H9 (cell line): ENCODE measurements at regions not wholly inside any gene's neighbourhood (a gene's known extent, or its start where the extent isn't known, plus 50 kb on each side); places are given as distances from the start of the nearest gene placed in this dataset.

Experiments used
- DNase-seq: peaks from one replicate; pipeline ENCODE4 v3.0.0-alpha.2; 2017
- H2AFZ ChIP-seq: one replicate; pipeline ENCODE4 v1.6.1; 2013; ENCODE audit warnings: mild to moderate bottlenecking, low read length, control low read depth, moderate library complexity
- H2AK5ac ChIP-seq: 2 replicates; pipeline ENCODE4 v1.6.1; 2013; ENCODE audit warnings: low read length, control low read depth, mixed read lengths; ENCODE audit not compliant: insufficient read length
- H2BK120ac ChIP-seq: one replicate; pipeline ENCODE4 v1.6.1; 2013; ENCODE audit warnings: low read depth, mild to moderate bottlenecking, low read length, control low read depth, inconsistent platforms; ENCODE audit not compliant: poor library complexity, severe bottlenecking
- H2BK12ac ChIP-seq: 2 replicates; pipeline ENCODE4 v1.6.1; 2013; ENCODE audit warnings: low read length, control low read depth, mixed read lengths, low read depth; ENCODE audit not compliant: insufficient read length
- H2BK15ac ChIP-seq: 2 replicates; pipeline ENCODE4 v1.6.1; 2013; ENCODE audit warnings: low read depth, low read length, control low read depth
- H2BK20ac ChIP-seq: one replicate; pipeline ENCODE4 v1.6.1; 2013; ENCODE audit warnings: low read depth, mild to moderate bottlenecking, low read length, control low read depth, inconsistent platforms; ENCODE audit not compliant: poor library complexity, severe bottlenecking
- H2BK5ac ChIP-seq: 2 replicates; pipeline ENCODE4 v1.6.1; 2013; ENCODE audit warnings: low read length, control low read depth, mixed read lengths; ENCODE audit not compliant: insufficient read length
- H3K14ac ChIP-seq: 2 replicates; pipeline ENCODE4 v1.6.1; 2013; ENCODE audit warnings: low read length, control low read depth; ENCODE audit not compliant: insufficient read depth
- H3K18ac ChIP-seq: 2 replicates; pipeline ENCODE4 v1.6.1; 2013; ENCODE audit warnings: low read depth, mild to moderate bottlenecking, mixed read lengths, low read length, control low read depth; ENCODE audit not compliant: insufficient read length
- H3K23ac ChIP-seq: 2 replicates; pipeline ENCODE4 v1.6.1; 2013; ENCODE audit warnings: low read length, control low read depth, mixed read lengths, low read depth; ENCODE audit not compliant: insufficient read length
- H3K23me2 ChIP-seq: 2 replicates; pipeline ENCODE4 v1.6.1; 2013; ENCODE audit warnings: low read depth, mild to moderate bottlenecking, mixed read lengths, low read length, control low read depth; ENCODE audit not compliant: insufficient read length, poor library complexity, severe bottlenecking
- H3K27ac ChIP-seq: 2 replicates; pipeline ENCODE4 v1.5.1; 2013; ENCODE audit warnings: low read length, control low read depth, mixed read lengths, low read depth; ENCODE audit not compliant: insufficient read length
- H3K27me3 ChIP-seq: 2 replicates; pipeline ENCODE4 v1.6.1; 2013; ENCODE audit warnings: low read length, control low read depth, inconsistent platforms; ENCODE audit not compliant: insufficient read depth
- H3K4ac ChIP-seq: 2 replicates; pipeline ENCODE4 v1.6.1; 2013; ENCODE audit warnings: low read depth, mild to moderate bottlenecking, control low read depth, inconsistent platforms, low read length, moderate library complexity
- H3K4me1 ChIP-seq: 2 replicates; pipeline ENCODE4 v1.6.1; 2013; ENCODE audit warnings: low read length, control low read depth, inconsistent platforms; ENCODE audit not compliant: insufficient read depth
- H3K4me2 ChIP-seq: 2 replicates; pipeline ENCODE4 v1.6.1; 2013; ENCODE audit warnings: low read length, control low read depth, mixed read lengths; ENCODE audit not compliant: insufficient read length, insufficient read depth
- H3K56ac ChIP-seq: 2 replicates; pipeline ENCODE4 v1.6.1; 2013; ENCODE audit warnings: low read depth, mild to moderate bottlenecking, mixed read lengths, low read length, control low read depth; ENCODE audit not compliant: insufficient read length
- H3K79me1 ChIP-seq: 2 replicates; pipeline ENCODE4 v1.6.1; 2013; ENCODE audit warnings: low read depth, mild to moderate bottlenecking, moderate library complexity, low read length, control low read depth, inconsistent platforms; ENCODE audit not compliant: insufficient read depth, poor library complexity, severe bottlenecking
- H3K79me2 ChIP-seq: 2 replicates; pipeline ENCODE4 v1.6.1; 2013; ENCODE audit warnings: low read length, control low read depth, inconsistent platforms; ENCODE audit not compliant: insufficient read depth
- H3K9ac ChIP-seq: 2 replicates; pipeline ENCODE4 v1.6.1; 2013; ENCODE audit warnings: low read length, control low read depth, mixed read lengths; ENCODE audit not compliant: insufficient read length; ENCODE audit errors: extremely low read depth
- H3K9me3 ChIP-seq: one replicate; pipeline ENCODE4 v1.6.1; 2013; ENCODE audit warnings: low read depth, low read length, inconsistent platforms; ENCODE audit not compliant: control insufficient read depth
- H3T11ph ChIP-seq: one replicate; pipeline ENCODE4 v1.6.1; 2013; ENCODE audit warnings: mild to moderate bottlenecking, low read length, control low read depth, inconsistent platforms
- H4K20me1 ChIP-seq: one replicate; pipeline ENCODE4 v1.6.1; 2013; ENCODE audit not compliant: control insufficient read depth, insufficient read length, insufficient read depth
- H4K5ac ChIP-seq: 2 replicates; pipeline ENCODE4 v1.6.1; 2013; ENCODE audit warnings: low read depth, mild to moderate bottlenecking, mixed read lengths, low read length, control low read depth; ENCODE audit not compliant: insufficient read length
- H4K8ac ChIP-seq: replicated peaks from 2 replicates; pipeline ENCODE4 v1.6.1; 2013; ENCODE audit warnings: low read length, control low read depth, mixed read lengths, low read depth; ENCODE audit not compliant: insufficient read length
- H4K91ac ChIP-seq: 2 replicates; pipeline ENCODE4 v1.6.1; 2013; ENCODE audit warnings: low read depth, mild to moderate bottlenecking, moderate library complexity, mixed read lengths, low read length, control low read depth; ENCODE audit not compliant: insufficient read length
- H3K27ac Mint-ChIP-seq, 3 experiments: 2 replicates in 2 of 3; 3 replicates in 1 of 3; pipeline ENCODE4 v1.8.0; 2020 to 2021; ENCODE audit warnings: mixed read lengths in 3 of 3, mild to moderate bottlenecking in 1 of 3, moderate library complexity in 1 of 3
- H3K27me3 Mint-ChIP-seq: 2 replicates; pipeline ENCODE4 v1.8.0; 2021; ENCODE audit warnings: low read depth, mild to moderate bottlenecking, moderate library complexity, mixed read lengths
- H3K36me3 Mint-ChIP-seq, 3 experiments: 2 replicates in 2 of 3; 3 replicates in 1 of 3; pipeline ENCODE4 v1.8.0; 2020 to 2021; ENCODE audit warnings: low read depth in 3 of 3, mixed read lengths in 3 of 3; ENCODE audit not compliant: insufficient read depth in 1 of 3
- H3K4me1 Mint-ChIP-seq, 2 experiments: 2 replicates each; pipeline ENCODE4 v1.8.0; 2020; ENCODE audit warnings: mixed read lengths in 2 of 2
- H3K4me3 Mint-ChIP-seq, 2 experiments: 2 replicates in 1 of 2; 3 replicates in 1 of 2; pipeline ENCODE4 v1.8.0; 2020 to 2021; ENCODE audit warnings: mild to moderate bottlenecking in 2 of 2, mixed read lengths in 2 of 2, moderate library complexity in 1 of 2
- H3K9me3 Mint-ChIP-seq, 2 experiments: 2 replicates in 1 of 2; 3 replicates in 1 of 2; pipeline ENCODE4 v1.8.0; 2020; ENCODE audit warnings: mild to moderate bottlenecking in 2 of 2, mixed read lengths in 2 of 2, moderate library complexity in 1 of 2
- CTCF ChIP-seq: fragments of 200-600 bp; sonication (generic); conservative IDR thresholded peaks from 3 replicates; pipeline ENCODE4 v1.8.0; 2021; ENCODE audit warnings: antibody characterized with exemption, mild to moderate bottlenecking
- WGBS: extraction: QIAGEN DNeasy Blood & Tissue Kit; methylation state at CpG from one replicate; pipeline ENCODE4 v1.1.7; 2013; ENCODE audit warnings: missing lambda C conversion rate, low lambda C conversion rate, mixed read lengths; ENCODE audit not compliant: insufficient read length; ENCODE audit errors: extremely low coverage; 5-methylcytosine and 5-hydroxymethylcytosine counted together

GRCh38 chr22:47465222-47465621, 702.8 kb downstream of the TBC1D22A start:
- Histone ChIP-seq H4K91ac (no peak overlapping the region), H3K56ac (no peak overlapping the region), H3K9ac (no peak overlapping the region), H3K79me1 (no peaks in the 10 kb centered on the region), H3T11ph (no peak overlapping the region), H3K14ac (no peak overlapping the region), H2BK15ac (no peak overlapping the region), H2BK5ac (no peak overlapping the region), H3K79me2 (no peaks in the 10 kb centered on the region), H3K23me2 (no peaks in the 10 kb centered on the region), H3K4ac (no peak overlapping the region), H3K9me3 (peaks cover 87% of the 10 kb centered on the region), H3K27me3 (no peaks in the 10 kb centered on the region), H4K5ac (no peak overlapping the region), H2BK20ac (no peak overlapping the region), H3K18ac (no peak overlapping the region), H2BK12ac (no peak overlapping the region), H3K27ac (no peak overlapping the region), H3K23ac (no peak overlapping the region), H4K8ac (no peak overlapping the region), H2AK5ac (no peak overlapping the region), H2BK120ac (no peak overlapping the region), H4K20me1 (no peaks in the 10 kb centered on the region), H2AFZ (no peak overlapping the region), H3K4me2 (no peak overlapping the region), H3K4me1 (no peaks in the 10 kb centered on the region)
- Mint-ChIP-seq H3K36me3 (peaks cover 11 to 37% (median 17%) of the 10 kb centered on the region in 3 experiments; a peak in 6 of 7 replicates), H3K9me3 (peaks cover 91 to 96% of the 10 kb centered on the region in 2 experiments), H3K4me1 (no peaks in the 10 kb centered on the region), H3K4me3 (no peak overlapping the region), H3K27me3 (peaks cover 2% of the 10 kb centered on the region; the same call in 1 of the 2 replicates), H3K27ac (no peak overlapping the region)
- no CpG with 5 or more reads among the region's 8 CpGs for WGBS
- TF ChIP-seq CTCF, result no peak
- DNase-seq, result no peak
